ENCODE measurements at regions not wholly inside any gene's neighbourhood (a gene's known extent, or its start where the extent isn't known, plus 50 kb on each side); places are given as distances from the start of the nearest gene placed in this dataset.

- TF ChIP-seq, protein P1, sequence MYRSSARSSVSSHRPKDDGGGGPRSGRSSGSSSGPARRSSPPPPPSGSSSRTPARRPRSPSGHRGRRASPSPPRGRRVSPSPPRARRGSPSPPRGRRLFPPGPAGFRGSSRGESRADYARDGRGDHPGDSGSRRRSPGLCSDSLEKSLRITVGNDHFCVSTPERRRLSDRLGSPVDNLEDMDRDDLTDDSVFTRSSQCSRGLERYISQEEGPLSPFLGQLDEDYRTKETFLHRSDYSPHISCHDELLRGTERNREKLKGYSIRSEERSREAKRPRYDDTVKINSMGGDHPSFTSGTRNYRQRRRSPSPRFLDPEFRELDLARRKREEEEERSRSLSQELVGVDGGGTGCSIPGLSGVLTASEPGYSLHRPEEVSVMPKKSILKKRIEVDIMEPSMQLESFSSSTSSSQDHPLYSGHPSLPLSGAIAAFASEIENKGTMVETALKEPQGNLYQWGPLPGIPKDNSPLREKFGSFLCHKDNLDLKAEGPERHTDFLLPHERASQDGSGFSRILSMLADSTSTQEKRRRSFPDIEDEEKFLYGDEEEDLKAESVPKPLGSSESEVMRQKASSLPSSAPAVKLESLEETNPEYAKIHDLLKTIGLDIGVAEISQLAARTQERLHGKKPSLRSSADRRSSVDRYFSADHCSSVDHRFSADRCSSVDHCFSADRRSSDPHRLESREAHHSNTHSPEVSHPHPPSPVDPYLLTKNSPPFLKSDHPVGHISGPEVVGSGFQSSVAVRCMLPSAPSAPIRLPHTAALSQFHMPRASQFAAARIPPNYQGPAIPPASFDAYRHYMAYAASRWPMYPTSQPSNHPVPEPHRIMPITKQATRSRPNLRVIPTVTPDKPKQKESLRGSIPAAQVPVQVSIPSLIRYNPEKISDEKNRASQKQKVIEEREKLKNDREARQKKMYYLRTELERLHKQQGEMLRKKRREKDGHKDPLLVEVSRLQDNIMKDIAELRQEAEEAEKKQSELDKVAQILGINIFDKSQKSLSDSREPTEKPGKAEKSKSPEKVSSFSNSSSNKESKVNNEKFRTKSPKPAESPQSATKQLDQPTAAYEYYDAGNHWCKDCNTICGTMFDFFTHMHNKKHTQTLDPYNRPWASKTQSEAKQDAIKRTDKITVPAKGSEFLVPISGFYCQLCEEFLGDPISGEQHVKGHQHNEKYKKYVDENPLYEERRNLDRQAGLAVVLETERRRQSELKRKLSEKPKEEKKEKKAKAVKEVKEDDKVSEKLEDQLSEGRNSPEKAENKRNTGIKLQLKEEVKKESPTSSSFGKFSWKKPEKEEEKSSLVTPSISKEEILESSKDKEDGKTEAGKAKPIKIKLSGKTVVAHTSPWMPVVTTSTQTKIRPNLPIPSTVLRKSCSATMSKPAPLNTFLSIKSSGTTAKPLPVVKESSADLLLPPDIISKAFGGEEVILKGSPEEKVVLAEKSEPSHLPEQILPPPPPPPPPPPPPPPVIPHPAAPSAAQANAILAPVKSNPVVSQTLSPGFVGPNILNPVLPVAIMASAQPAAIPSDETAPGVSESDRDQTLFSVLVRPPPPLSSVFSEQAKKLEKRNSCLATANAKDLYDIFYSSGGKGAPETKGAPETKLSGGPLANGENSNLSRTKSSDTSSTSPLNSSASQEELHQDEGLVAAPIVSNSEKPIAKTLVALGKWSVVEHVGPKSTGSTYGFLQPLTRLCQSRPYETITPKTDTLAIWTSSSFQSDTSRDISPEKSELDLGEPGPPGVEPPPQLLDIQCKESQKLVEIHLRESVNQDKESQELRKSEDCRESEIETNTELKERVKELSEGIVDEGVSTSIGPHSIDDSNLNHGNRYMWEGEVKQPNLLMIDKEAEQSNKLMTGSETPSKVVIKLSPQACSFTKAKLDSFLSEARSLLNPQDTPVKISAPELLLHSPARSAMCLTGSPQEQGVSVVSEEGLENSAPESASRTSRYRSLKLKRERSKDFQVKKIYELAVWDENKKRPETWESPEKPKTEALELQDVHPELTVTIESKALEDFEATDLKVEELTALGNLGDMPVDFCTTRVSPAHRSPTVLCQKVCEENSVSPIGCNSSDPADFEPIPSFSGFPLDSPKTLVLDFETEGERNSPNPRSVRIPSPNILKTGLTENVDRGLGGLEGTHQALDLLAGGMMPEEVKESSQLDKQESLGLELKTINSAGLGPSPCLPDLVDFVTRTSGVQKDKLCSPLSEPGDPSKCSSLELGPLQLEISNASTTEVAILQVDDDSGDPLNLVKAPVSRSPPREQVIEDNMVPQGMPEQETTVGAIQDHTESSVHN (CRISPR knock-in tag; IDR thresholded peaks at IDR 0.05), result no peak
- TF ChIP-seq, protein P2, sequence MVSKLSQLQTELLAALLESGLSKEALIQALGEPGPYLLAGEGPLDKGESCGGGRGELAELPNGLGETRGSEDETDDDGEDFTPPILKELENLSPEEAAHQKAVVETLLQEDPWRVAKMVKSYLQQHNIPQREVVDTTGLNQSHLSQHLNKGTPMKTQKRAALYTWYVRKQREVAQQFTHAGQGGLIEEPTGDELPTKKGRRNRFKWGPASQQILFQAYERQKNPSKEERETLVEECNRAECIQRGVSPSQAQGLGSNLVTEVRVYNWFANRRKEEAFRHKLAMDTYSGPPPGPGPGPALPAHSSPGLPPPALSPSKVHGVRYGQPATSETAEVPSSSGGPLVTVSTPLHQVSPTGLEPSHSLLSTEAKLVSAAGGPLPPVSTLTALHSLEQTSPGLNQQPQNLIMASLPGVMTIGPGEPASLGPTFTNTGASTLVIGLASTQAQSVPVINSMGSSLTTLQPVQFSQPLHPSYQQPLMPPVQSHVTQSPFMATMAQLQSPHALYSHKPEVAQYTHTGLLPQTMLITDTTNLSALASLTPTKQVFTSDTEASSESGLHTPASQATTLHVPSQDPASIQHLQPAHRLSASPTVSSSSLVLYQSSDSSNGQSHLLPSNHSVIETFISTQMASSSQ (IDR thresholded peaks at IDR 0.05; ENCODE audit: low read depth), result no peak
- TF ChIP-seq, protein P2 (CRISPR knock-in tag; IDR thresholded peaks at IDR 0.05; ENCODE audit: borderline replicate concordance), result no peak
- TF ChIP-seq PBX3 (CRISPR knock-in tag; IDR thresholded peaks at IDR 0.05; ENCODE audit: borderline replicate concordance) (no peak), ZNF598 (CRISPR knock-in tag; IDR thresholded peaks at IDR 0.05; ENCODE audit: borderline replicate concordance) (no peak), EED (CRISPR knock-in tag; IDR thresholded peaks at IDR 0.05) (no peak), ELF3 (CRISPR knock-in tag; IDR thresholded peaks at IDR 0.05) (no peak), NFIC (IDR thresholded peaks at IDR 0.05; ENCODE audit: low read length) (no peak), SOX13 (IDR thresholded peaks at IDR 0.05) (no peak), SOX13 (CRISPR knock-in tag; conservative IDR thresholded peaks at IDR 0.05 in 1 of 2, IDR thresholded peaks at IDR 0.05 in 1 of 2) (no peak)
These were observed 400.5 kb downstream of the PRDM2 start (continued) for GRCh38 chr1:14100444-14100843.
